ENCODE measurements at regions not wholly inside any gene's neighbourhood (a gene's known extent, or its start where the extent isn't known, plus 50 kb on each side); places are given as distances from the start of the nearest gene placed in this dataset.

- TF ChIP-seq CTCF (IDR thresholded peaks at IDR 0.05) (no peak), YY1 (IDR thresholded peaks at IDR 0.05; ENCODE audit: low read depth) (no peak), SIN3A (IDR thresholded peaks at IDR 0.05; ENCODE audit: borderline replicate concordance, low read depth, low read length) (no peak), POLR2AphosphoS5 (IDR thresholded peaks at IDR 0.05; ENCODE audit: low read depth, low read length) (no peak), ZBTB33 (IDR thresholded peaks at IDR 0.05; ENCODE audit: borderline replicate concordance, low read depth) (no peak), RAD21 (IDR thresholded peaks at IDR 0.05; ENCODE audit: low read length) (no peak), EP300 (IDR thresholded peaks at IDR 0.05; ENCODE audit: borderline replicate concordance in 1 of 2, low read depth in 1 of 2, low read length in 1 of 2) (no peak), RFX5 (IDR thresholded peaks at IDR 0.05; ENCODE audit: low read length) (no peak)
Measured at GRCh38 chr1:164225011-164225410, 334.0 kb upstream of the PBX1 start.

All from SK-N-SH (cell line).